ENCODE measurements at regions not wholly inside any gene's neighbourhood (a gene's known extent, or its start where the extent isn't known, plus 50 kb on each side); places are given as distances from the start of the nearest gene placed in this dataset.

DNA sequence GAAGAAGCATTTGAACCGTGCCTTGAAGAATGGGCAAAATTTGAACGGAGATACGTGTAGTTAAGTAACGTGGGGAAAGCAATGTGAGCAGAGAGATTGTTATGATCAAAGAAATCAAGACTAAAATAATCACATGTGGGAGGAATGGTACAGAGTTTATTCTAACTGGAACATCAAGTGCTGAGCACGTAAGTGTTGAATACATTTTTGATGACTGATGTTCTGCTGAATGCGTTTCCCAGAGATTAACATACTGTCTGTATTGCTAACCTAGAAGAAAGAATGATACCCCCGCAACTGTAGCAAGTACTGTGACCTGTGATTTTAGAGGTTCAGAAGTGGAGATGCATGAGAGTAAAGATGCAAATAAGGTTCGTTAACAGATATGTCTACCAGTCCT, 146.9 kb upstream of the EPHA7 start:
- TF ChIP-seq EZH2 (optimal IDR thresholded peaks at IDR 0.05; ENCODE audit: low read depth, low read length) (no peak), EZH2phosphoT487 (IDR thresholded peaks at IDR 0.05; ENCODE audit: low read length) (no peak)
- TF ChIP-seq, protein P1, sequence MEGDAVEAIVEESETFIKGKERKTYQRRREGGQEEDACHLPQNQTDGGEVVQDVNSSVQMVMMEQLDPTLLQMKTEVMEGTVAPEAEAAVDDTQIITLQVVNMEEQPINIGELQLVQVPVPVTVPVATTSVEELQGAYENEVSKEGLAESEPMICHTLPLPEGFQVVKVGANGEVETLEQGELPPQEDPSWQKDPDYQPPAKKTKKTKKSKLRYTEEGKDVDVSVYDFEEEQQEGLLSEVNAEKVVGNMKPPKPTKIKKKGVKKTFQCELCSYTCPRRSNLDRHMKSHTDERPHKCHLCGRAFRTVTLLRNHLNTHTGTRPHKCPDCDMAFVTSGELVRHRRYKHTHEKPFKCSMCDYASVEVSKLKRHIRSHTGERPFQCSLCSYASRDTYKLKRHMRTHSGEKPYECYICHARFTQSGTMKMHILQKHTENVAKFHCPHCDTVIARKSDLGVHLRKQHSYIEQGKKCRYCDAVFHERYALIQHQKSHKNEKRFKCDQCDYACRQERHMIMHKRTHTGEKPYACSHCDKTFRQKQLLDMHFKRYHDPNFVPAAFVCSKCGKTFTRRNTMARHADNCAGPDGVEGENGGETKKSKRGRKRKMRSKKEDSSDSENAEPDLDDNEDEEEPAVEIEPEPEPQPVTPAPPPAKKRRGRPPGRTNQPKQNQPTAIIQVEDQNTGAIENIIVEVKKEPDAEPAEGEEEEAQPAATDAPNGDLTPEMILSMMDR (IDR thresholded peaks at IDR 0.05; ENCODE audit: low read length): no peak

Measured in MM.1S (cell line).